Ectodermal cell (in vitro differentiated cells): ENCODE measurements at regions not wholly inside any gene's neighbourhood (a gene's known extent, or its start where the extent isn't known, plus 50 kb on each side); places are given as distances from the start of the nearest gene placed in this dataset.

Experiments used
- H3K27ac ChIP-seq: 2 replicates; pipeline ENCODE4 v1.7.0; 2013; ENCODE audit warnings: mild to moderate bottlenecking, low read depth, low read length; ENCODE audit not compliant: insufficient read depth, poor library complexity, severe bottlenecking
- H3K27me3 ChIP-seq: 2 replicates; pipeline ENCODE4 v1.7.0; 2013; ENCODE audit warnings: mild to moderate bottlenecking, low read length; ENCODE audit not compliant: insufficient read depth, control insufficient read depth, poor library complexity, severe bottlenecking
- H3K36me3 ChIP-seq: one replicate; pipeline ENCODE4 v1.7.0; 2013; ENCODE audit warnings: low read length; ENCODE audit not compliant: control insufficient read depth, insufficient read depth
- H3K4me1 ChIP-seq: one replicate; pipeline ENCODE4 v1.7.0; 2013; ENCODE audit warnings: low read length; ENCODE audit not compliant: control insufficient read depth, insufficient read depth
- H3K4me3 ChIP-seq: 2 replicates; pipeline ENCODE4 v1.7.0; 2013; ENCODE audit warnings: low read depth, low read length, control low read depth; ENCODE audit not compliant: insufficient read depth
- H3K9me3 ChIP-seq: 2 replicates; pipeline ENCODE4 v1.7.0; 2013; ENCODE audit warnings: mild to moderate bottlenecking, low read length, moderate library complexity; ENCODE audit not compliant: control insufficient read depth
- WGBS, 2 experiments: methylation state at CpG; one replicate each; pipeline ENCODE4 v1.1.7; 2013; ENCODE audit warnings: missing lambda C conversion rate in 2 of 2; 5-methylcytosine and 5-hydroxymethylcytosine counted together

DNA sequence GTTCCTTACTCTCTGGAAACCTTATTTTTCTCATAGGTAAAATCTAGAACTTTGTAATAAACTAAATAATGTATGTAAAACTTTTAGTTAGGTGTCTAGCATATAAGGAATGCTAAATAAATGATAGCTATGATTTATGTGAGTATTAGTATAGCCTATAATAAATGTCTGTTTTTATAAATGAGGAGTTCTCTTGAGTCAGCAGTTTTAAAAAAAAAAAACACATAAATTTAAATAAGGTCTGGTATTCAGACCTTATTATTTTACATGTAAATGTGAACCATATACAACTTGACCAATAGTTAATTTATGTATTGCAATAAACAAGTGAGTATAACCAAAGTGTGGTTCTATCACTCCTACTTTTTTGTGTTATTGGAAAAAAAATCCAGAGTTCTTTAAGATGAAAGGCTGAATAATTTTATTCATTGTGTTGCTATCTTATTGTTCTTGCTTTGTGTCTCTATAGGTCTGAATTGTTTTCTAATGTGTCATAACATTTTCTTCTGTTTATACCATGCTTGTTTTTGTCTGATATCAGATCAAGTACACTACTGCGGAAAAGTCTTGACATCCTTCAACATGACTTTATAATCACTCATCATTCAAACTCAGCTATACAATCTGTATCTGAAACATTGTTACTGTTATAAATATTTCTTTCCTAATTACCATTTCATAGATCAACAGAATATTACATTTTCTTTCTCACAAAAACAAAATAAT, 115.7 kb downstream of the RASSF9 start:
- Histone ChIP-seq H3K27ac (no peak overlapping the region), H3K9me3 (no peaks in the 10 kb centered on the region), H3K27me3 (no peaks in the 10 kb centered on the region), H3K4me1 (no peaks in the 10 kb centered on the region), H3K36me3 (no peaks in the 10 kb centered on the region), H3K4me3 (no peak overlapping the region)
- WGBS, 2 experiments, result 88 to 100% methylated on average over 1 of the region's 1 CpG

DNA sequence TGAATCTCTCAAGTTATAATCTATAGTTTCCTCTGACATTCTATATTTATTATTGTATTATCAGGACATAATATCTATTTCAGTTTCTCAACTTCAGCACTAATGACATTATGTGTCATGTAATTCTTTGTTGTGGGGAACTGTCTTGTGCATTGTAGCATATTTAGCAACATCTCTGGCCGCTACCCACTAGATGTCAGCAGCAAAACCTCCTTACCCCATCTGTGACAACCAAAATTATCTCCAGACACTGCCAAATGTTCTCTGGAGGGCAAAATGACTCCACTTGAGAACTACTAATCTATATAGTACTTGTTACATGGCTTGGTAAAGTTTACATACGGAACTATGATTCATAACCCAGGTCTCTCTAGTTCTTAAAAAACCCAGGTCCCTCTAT, 110.2 kb downstream of the RASSF9 start:
- no peaks in the 10 kb centered on the region for H3K27me3 ChIP-seq
- no peaks in the 10 kb centered on the region for H3K9me3 ChIP-seq
- no peaks in the 10 kb centered on the region for H3K36me3 ChIP-seq
- WGBS, 2 experiments, result 89% methylated on average over 2 of the region's 2 CpGs; no CpG with 5 or more reads in 1 of the 2 experiments
- H3K27ac ChIP-seq, result no peak overlapping the region
- H3K4me3 ChIP-seq, result no peak overlapping the region
- no peaks in the 10 kb centered on the region for H3K4me1 ChIP-seq

DNA sequence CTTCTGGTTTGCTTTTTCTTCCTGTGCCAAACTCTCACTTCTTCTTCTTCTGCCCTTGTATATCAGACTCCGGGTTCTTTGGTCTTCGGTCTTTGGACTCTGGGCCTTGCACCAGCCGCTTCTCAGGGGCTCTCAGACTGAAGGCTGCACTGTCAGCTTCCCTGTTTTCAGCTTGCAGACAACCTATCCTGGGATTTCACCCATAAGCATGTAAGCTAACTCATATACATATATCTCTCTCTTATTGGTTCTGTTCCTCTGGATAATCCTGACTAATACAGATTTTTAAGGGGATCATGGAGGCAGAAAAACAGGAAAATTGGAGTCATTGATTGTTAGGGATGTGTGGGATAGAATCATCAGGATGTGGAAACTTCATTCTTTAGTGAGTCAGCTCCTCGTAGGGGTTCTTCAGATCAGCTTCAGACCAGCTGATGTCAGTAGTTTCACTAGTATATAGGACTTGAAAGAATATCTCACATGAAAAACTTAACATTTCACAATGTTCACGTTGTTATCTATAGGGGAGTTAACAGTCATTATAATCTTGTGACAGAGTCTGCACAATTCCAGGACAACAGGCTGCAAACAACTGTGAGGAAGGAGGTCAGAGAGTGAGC, 102.9 kb downstream of the RASSF9 start:
- Histone ChIP-seq H3K27ac (no peak overlapping the region), H3K4me3 (no peak overlapping the region), H3K9me3 (no peaks in the 10 kb centered on the region), H3K36me3 (no peaks in the 10 kb centered on the region), H3K4me1 (no peaks in the 10 kb centered on the region), H3K27me3 (no peaks in the 10 kb centered on the region)
- WGBS, 2 experiments, result 91 to 96% methylated on average over 5 of the region's 5 CpGs

- Histone ChIP-seq H3K27ac (no peak overlapping the region), H3K27me3 (no peaks in the 10 kb centered on the region), H3K9me3 (no peaks in the 10 kb centered on the region), H3K4me3 (no peak overlapping the region), H3K4me1 (no peaks in the 10 kb centered on the region), H3K36me3 (no peaks in the 10 kb centered on the region)
- WGBS, 2 experiments, result 67 to 94% methylated on average over 1 of the region's 1 CpG
Measured at GRCh38 chr12:85733984-85734383, 102.2 kb downstream of the RASSF9 start.

GRCh38 chr12:85740186-85740585, 96.0 kb downstream of the RASSF9 start:
- no peaks in the 10 kb centered on the region for H3K36me3 ChIP-seq
- H3K9me3 ChIP-seq, result no peaks in the 10 kb centered on the region
- no peak overlapping the region for H3K27ac ChIP-seq
- H3K27me3 ChIP-seq, result no peaks in the 10 kb centered on the region
- no peak overlapping the region for H3K4me3 ChIP-seq
- no peaks in the 10 kb centered on the region for H3K4me1 ChIP-seq
- no CpG with 5 or more reads among the region's 1 CpG for WGBS, 2 experiments

GRCh38 chr12:85741046-85741445, 95.2 kb downstream of the RASSF9 start:
- H3K27me3 ChIP-seq, result no peaks in the 10 kb centered on the region

GRCh38 chr12:85747941-85748495, 88.2 kb downstream of the RASSF9 start:
- H3K27ac ChIP-seq, result no peak overlapping the region
- H3K9me3 ChIP-seq, result no peaks in the 10 kb centered on the region
- H3K27me3 ChIP-seq, result no peaks in the 10 kb centered on the region
- no peak overlapping the region for H3K4me3 ChIP-seq
- WGBS, 2 experiments, result 67 to 73% methylated on average over 2 of the region's 3 CpGs
- H3K4me1 ChIP-seq, result no peaks in the 10 kb centered on the region
- no peaks in the 10 kb centered on the region for H3K36me3 ChIP-seq

More at GRCh38 chr12:85741046-85741445, 95.2 kb downstream of the RASSF9 start:
- Histone ChIP-seq H3K27ac (no peak overlapping the region), H3K4me1 (no peaks in the 10 kb centered on the region), H3K4me3 (no peak overlapping the region), H3K36me3 (no peaks in the 10 kb centered on the region), H3K9me3 (no peaks in the 10 kb centered on the region)
